Femur (tissue), 1 donor: ENCODE measurements at regions not wholly inside any gene's neighbourhood (a gene's known extent, or its start where the extent isn't known, plus 50 kb on each side); places are given as distances from the start of the nearest gene placed in this dataset.
"Not testable (repeated sequence)": the region's sequence is repeated elsewhere in the genome, so short reads cannot be mapped to it uniquely, and the experiment has no call there.

Source experiments
- DNase-seq: peaks from one replicate; pipeline ENCODE4 v3.0.0-alpha.2; 2017

DNA sequence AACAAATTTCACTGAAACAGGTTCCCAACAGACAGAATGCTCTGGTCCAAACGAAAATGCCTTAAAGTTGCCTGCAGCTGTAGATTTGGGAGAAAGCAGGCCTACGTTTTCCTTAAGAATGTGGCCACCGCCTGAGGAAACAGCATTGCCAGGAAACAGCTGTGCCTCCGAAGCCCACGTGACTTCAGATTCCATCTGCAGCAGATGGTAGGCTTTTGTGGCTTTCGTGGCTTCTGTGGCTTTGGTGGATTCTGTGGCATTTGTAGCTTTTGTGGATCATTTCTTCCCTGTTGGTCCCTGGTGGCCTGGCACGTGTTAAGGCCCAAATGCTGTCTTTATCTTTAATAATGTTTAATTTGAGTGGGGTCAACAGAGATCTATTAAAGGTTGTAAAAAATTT lies 222.9 kb downstream of the TTLL2 start:
- peak; percentile 49 for DNase-seq

DNA sequence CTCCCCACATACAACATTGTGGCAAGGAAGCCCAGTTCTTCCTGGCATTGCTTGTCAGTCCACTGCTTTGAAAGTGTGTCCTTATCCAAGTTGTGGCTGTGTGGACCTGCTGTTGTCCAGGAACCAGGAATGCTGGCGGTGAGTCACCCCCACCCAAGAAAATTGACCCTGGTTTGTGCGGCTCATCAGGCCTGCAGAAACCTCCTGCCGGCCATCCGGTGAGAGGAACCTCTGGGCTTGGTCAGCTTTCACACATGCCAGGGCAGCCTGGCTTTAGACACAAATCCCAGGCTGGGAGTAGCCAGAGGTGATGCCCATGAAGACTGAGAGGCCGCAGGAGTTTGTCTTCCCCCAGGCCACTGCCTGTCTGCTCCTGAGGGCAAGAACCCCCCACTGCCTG lies 223.6 kb downstream of the TTLL2 start:
- DNase-seq = no peak

DNA sequence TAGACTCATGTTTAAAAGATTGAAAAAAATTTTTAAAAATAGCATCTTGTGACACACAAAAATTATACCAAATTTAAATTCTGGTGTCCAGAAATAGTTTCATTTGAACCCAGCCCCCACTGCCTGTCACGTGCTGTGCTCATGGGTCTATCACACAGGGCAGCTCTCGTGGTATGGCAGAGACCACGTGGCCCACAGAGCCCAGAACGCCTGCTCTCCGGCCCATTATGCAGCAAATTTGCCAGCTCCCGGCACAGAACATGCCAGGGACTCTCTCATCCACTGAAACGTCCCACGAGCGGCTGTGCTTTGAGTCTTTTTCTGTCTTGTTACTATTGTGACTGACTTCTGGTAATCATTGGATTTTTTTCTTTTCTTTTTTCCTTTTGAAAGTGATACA lies 224.3 kb downstream of the TTLL2 start:
- no peak for DNase-seq

DNA sequence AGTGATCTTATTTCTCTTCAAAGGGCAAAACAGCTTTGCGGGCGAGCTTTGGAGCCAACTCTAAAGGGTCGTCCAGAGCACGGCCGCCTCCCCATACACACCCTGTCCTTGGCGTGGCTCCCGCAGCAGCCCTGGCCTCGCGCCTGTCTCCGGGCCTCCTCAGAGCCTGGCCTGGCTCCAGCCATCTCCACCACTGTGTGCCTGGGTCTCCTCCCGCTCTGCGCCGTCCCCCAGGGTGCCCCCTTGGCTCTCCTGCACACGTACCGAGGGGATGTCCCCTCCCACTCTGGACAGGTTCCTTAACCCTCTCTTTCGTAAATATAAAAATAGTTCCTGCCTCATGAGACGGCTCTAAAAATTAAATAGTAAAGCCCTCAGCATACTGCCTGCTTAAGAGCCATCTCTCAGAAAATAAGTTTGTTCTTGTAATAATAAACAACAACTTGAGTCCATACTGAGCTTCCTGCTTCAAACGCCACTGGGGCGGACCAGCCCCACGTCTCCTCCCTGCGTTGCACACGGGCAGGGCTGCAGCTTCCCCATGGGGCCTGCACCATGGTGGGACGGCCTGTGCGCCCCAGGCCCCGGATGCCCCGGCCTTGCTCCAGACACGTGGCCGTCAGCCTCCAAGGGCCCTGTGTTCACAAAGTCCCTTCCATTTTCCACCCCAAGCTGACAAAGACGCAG lies 226.2 kb downstream of the TTLL2 start:
- DNase-seq = peak; percentile 91

DNA sequence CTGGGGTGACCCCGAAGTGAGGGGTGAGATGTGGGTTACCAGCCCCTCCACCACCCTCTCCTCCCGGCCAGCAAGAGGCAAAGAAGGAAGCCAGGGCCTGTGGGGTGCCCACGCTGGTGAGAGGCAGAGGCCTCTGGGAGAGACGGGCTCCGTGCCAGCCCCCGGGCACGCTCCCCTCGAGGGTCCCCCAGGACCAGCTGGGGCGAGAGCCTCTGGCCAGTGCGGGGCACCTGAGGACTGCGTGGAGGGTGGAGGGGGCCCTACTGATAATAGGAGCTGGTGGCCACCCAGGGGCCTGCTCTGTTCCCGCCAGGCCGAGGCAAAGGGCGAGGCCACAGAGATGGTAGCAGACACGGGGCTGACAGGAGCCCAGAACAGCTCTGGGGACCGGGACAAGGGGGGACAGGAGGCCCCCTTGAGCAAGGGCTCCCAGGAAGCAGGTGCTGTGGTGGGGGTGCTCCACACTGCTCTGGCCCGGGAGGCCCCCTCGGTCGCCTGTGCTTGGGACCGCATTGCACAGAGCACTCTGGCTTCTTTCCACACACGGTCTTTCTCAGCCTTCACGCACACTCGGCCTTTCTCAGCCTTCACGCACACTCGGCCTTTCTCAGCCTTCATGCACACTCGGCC lies 226.9 kb downstream of the TTLL2 start:
- no peak for DNase-seq

DNA sequence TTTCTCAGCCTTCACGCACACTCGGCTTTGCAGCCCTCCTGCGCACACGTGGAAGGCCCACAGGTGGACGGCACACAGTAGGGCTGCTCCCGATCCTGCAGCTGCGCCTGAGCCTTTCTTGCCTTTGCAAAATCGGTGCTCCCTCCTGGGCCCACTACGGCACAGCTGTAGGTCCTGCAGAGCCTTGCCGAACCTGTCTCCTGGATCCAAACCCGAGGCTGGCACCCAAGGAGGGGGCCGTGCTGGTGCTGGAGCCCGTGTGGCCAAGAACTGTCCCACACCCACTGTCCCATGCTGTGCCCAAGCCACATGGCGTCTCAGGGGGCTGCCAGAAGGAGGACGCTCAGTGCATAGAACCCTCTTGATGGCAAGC lies 227.4 kb downstream of the TTLL2 start:
- DNase-seq = no peak

DNA sequence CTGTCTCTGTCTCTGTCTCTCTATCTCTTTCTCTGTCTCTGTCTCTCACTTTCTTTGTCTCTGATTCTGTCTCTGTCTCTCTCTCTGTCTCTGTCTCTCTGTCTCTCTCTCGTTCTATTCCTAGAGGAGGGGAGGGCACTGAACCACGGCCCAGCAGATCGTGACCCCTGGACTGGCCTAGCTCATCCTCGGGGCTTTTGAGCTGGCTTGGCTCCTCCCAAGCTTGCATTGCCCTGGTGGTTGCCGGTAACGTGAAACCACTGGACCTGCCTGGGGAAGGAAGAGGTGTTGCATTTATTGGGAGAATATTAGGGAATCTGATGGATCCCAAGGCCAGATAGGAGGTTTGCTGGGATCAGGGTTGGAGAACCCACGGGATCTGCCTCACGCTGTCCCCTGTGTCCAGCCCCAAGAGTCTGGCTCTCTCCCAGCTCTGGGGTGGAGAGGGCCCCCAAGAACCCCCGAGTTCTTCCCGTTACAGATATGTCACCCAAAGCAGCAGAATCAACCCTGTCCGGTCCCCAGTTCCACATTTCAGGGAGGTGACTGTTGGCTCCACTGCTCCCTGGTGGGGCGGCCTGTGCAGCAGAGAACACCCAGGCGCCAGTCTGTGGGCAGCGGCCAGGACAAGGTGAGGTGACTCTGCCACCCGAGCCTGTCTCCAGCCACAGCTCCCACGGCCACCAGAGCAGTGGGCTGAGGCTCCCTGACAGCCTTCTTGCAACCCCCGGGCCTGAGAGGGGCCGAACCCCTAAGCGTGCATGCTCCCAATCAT lies 228.3 kb downstream of the TTLL2 start:
- DNase-seq = no peak

DNA sequence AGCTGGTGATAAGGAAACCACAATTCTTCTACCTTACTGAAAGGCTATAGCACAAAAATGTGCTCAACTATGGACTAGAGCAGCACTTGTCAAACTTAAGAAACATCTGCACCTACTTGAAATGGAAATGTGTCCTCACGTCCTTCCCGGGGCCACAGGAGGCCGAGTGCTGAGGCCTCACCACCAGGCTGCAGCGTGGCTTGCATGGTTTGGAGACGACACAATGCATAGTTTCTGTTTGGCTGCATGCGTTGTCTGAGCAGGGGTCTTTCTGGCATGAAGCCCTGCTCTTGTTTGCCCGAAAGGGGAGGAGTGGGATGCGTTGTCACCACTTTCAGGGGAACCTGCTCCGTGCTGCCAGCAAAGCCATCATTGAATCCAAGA lies 228.8 kb downstream of the TTLL2 start:
- no peak for DNase-seq

DNA sequence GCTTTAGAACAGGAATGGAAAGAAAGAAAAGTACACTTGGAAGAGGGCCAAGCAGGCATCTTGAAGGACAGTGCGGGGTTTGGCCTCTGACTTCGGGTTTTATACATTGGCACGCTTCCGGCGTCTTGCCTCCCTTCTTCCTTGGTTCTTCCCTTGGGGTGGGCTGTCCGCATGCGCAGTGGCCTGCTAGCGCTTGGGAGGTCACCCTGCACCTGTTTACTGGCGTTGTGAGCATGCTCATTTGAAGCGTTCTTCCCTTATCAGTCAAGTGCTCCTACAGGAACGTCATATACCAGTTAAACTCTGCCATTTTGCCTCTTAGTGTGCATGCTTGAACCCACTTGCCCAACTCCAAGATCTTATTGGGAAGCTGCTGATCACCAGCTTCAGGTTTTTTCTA lies 230.0 kb downstream of the TTLL2 start:
- DNase-seq = no peak

DNA sequence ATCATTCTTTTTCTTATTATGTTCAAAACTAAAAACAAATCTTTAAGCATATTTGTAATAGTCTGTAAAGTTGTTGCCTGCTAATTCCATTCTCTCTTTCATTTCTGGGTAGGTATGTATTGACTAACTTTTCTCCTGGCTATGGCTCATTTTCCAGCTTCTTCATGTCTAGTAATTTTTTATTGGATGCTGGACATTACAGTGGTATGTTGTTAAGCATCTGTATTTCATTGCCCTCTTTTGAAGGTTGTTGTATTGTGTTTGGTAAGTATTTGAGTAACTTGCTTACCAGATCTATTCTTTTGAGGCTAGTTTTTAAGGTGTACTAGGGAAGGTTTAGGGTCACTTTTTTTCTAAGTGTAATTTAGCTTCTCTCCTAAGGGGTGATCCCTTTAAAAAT lies 230.9 kb downstream of the TTLL2 start:
- DNase-seq = no peak

DNA sequence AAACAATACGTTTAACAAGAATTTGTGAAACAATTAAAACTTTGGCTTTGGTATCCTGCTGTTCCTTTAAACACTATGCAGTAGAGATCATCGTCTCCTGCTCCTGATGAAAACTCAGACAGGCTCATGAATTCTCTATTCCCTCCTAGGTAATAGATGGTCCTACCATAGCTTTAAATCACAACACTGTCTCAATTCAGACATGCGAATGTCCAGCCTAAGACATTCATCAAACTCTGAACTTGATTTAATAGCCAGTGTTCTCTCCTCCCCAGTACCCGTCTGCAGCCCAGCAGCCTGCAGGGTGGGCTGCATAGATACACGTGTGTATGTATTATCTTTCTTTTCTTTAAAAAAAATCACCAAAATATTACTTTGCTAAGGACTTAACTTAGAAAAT lies 232.8 kb downstream of the TTLL2 start:
- DNase-seq = no peak

DNA sequence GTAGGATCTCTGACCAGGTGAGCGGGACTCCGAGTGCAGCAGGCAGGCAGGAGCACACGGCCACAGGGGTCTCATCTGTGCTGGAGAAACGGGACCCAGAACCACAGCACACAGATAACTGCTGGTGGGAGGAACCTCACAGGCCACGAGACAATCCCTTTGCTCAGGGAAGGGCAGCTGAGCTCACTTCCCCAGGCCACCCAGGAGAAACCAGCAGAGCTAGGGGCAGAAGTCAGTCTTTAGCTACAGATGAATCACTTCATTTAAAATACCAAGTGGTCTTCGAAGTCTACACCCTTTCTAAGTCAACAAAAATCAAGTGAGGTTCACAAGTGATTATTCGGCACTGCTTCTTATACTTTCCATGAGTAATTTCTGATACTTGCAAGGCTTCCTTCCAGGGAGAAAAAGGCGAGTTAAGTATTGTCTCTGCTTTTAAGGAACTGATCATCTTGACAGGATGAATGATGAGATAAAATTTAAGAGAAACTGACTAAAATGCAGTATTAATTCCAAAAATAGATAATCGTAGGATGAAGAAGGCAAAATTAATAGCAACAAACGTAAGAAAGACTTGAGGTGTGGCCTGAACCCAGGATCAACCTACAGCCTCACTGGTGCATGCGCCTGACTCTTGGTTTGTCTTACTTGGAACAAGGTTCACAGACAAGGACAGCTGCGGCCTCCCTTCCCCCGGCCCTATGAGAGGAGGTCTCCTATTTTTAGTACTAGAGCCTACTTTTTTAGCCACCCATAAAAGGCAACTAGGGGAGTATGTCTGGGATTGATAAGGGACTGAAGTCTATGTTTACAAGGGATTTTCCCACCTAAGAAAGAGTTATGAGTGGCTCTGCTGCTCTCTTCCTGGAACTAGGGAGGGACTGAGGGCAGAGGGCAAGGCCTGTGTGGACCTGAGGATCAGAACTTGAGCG lies 233.6 kb downstream of the TTLL2 start:
- peak; percentile 64 for DNase-seq

DNA sequence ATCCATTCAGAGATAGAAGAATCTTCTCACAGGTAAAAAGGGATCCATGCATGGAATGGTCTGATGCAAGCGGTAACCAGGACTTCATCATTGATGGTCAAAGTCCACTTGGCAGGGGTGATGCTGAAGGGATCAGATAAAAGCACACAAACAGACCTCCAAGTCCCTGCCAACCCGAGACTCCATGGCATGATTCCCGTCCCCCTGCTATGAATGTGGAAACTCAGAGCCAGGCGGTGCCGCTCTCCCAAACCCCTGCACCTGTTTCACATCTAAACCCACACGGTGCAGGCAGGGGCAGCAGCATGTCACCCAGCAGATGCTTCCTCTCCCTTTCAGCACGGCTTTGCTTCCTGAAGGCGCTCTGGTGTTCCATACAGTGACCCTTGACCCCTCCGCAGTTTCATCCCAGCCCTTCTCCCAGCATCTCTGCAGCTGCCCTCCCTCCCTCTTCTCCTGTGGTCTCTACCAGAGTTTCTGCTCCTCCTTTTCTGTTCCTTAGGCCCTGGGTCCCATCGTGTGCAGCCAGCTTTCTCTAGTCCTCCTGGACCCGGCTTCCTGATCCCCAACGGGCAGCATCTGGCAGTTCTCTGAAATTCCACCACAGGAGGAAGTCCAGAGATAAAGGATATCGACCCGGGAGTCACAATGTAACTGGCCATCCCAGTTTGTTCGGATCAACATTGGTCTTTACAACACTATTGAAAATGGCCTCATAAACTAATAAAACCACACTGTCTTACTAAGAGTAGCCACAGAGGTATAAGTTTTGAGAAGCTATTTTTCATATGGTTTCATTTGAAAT lies 235.0 kb downstream of the TTLL2 start:
- DNase-seq = peak; percentile 62

DNA sequence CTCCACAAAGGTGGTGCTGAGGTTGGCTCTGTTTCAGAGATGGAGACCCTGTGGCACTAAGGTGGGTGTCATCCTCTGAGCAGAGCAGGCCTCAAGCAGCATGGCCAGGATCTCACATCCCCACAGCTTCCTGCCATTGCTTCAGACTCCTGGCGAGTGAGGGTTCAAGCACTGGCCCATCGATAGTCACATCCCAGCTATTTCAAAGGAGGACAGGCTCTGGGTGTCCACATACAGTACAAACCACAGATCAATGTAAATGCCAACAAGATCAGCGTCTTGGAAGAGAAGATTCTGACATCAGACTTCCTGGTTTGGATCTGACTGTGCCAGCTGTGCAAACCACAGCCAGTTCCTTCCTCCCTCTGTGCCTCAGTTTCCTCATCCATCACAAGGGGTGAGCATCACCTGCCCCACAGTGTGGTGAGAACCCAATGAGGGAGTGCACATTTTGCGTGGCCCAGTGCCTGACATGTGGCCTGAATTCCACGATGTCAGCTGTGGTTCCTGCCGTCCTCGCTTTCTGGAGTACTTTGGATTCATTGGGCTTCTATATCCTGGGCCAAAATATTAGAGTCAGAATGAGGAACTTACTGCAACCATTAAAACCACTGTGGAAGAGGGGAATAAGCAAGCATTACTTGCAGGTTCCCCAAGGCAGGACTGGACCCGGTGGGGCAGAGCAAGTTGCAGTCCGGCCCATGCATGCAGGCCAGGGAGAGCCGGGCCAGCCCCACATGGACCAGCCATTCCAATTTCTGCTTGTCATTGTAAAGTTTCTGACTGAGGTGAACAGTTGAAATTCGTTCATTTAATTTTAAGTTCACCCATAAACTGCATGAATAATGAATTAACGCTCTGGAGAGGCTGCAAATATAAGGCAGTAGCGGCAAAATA lies 236.0 kb downstream of the TTLL2 start:
- DNase-seq = no peak

DNA sequence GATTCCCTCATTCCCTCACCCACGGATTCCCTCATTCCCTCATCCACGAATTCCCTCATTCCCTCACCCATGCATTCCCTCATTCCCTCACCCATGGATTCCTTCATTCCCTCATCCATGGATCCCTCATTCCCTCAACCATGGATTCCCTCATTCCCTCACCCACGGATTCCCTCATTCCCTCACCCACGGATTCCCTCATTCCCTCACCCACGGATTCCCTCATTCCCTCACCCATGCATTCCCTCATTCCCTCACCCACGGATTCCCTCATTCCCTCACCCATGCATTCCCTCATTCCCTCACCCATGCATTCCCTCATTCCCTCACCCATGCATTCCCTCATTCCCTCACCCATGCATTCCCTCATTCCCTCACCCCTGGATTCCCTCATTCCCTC lies 238.0 kb downstream of the TTLL2 start:
- not testable (repeated sequence) for DNase-seq

DNA sequence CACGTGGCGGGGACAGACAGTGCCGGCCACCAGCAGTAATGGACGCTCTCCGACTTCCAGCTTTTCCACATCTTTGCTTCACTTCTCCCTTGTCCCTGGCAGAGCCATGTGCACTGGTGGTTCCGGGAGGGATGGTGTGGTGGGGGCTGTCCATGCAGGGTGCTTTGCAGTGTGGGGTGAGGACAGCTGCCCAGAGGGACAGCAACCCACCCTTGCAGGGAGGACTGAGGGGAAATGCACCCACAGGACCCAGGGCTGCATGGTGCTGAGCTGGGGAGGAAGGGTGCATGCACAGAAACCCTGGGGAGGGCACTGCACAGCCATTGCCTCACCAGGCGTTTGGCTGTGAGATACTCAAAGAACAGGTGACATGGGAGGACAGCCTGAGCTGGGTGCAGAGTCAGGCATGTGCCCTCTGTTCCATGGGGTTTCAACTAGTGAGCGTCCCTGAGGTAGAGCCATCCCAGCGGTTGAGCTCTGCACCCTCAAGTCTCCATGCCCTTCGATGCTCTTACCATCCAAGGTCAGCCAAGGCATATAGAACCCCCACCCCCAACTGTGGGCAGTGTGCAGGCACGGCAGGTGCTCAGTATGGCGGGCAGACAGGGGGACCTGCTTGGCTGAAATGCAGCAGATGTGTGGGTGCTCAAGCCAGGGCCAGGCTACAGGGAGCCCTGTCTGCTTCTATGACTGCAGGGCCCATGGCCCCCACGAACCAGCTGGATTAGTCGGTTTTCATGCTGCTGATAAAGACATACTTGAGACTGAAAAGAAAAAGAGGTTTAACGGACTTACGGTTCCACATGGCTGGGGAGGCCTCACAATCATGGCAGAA lies 239.7 kb downstream of the TTLL2 start:
- peak; percentile 9 for DNase-seq

DNA sequence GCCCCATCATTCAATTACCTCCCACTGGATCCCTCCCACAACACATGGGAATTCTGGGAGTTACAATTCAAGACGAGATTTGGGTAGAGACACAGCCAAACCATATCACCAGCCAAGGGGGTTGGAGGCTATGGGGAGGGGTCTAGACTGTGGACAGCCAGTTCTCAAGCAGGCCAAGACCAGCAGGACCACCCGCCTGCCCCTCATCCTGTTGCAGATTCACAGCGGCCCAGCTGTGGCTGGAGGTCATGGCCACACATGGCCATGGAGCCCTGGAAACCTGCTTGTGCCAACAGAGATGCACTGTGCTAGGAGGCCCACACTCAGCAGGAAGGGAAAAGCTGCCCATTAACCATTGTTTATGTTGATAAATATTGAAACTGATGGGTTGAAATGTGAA lies 240.5 kb downstream of the TTLL2 start:
- peak; percentile 11 for DNase-seq

DNA sequence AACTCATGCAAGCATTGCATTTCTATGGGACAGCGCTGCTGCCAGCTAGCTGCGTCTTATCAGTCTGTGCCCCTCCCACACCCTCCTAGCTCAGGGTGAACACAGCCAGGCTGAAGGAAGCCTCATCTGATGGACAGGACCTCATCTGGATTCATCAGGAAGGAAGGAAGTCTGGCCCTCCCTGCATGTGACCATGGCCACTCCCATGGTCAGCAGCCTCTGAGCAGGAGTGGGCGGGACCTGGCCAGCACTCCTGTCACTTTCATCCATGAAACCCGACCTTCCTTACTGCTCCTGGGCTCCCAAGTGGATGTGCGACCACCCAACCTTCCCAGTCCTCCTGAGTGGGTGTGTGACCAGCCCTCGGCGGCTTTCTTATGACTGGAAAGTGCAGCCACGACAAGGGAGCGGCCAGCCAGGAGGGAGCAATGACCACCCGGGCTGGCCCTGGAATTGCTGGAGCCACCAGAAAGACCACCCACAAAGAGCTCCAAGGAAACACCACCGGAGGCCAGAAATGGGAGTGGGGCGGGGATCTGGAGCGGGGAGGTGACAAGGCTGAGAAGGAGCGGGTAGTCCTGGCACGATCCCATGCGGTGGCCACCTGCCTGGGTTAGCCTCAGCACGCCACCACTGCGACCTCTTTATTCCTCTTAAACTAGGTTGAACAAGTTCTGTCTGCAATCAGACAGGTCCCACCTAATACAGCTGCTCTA lies 241.2 kb downstream of the TTLL2 start:
- peak; percentile 54 for DNase-seq

DNA sequence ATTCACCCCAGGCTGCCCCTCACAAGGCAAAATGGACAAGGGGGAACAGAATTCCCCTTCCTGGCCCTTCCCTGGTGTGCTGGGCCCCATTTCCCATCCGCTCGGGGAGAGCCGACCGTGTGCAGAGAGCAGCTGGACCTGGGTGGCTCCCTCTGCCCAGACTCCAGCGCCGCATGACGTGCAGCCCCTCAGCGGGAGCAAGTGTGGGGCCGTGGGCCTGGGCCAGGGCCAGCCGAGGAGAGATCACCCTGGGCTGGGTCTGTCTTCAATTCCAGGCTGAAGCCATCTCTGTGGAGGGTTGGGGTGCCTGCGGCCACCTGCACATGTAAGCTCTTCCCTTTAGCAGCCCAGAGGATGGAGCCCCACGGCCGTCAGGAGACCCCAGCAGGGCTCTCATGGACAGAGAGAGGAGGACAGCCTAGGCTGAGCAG lies 241.8 kb downstream of the TTLL2 start:
- peak; percentile 33 for DNase-seq
